HUDEP-2 (cell line): ENCODE measurements at regions not wholly inside any gene's neighbourhood (a gene's known extent, or its start where the extent isn't known, plus 50 kb on each side); places are given as distances from the start of the nearest gene placed in this dataset.

ENCODE experiments used
- DNase-seq, 76 experiments: peaks; one replicate each; lab custom pipeline; 2025; ENCODE audit not compliant: unreplicated experiment in 76 of 76; lab: John Stamatoyannopoulos, UW

DNA sequence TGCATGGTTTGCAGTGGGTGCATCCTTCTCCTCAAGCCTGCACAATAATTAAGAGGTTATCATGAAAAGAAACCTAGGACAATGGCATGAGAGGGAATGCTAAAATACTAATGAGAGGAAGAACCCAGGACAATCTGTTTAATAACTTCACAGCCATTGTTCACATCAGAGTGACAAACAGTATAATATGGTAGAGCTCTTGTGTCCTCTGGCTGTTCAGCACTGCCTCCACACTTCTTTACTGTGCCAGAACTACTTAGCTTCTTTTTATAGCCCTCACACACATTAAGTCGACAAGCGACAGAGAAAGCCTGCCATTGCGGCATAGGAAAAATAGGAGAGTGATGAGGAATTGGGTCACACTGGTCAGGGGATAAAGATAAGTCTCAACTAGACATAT is 65.0 kb upstream of the MEIS2 start:
- no peak for DNase-seq

DNA sequence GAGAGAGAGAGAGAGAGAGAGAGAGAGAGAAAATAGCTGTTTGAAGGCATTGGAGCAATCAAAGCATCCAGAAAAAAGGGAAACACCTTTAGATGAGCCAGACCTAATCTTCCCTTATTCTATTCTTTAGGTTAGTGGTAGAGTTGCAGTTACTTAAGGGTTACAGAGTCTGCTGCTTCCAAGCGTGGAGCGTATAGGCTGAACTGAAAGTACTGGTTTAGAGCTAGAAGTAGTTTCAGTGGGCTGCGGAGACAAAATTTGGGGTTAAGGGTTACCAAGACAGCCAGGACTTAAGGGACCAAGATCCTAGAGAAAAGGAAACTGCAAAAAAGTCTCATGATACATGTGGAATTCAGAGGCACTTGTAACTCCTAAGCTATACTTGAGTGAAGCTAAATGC is 66.1 kb upstream of the MEIS2 start:
- no peak for DNase-seq

- DNase-seq: no peak
These were observed 81.0 kb upstream of the MEIS2 start for GRCh38 chr15:37181339-37181738.

DNA sequence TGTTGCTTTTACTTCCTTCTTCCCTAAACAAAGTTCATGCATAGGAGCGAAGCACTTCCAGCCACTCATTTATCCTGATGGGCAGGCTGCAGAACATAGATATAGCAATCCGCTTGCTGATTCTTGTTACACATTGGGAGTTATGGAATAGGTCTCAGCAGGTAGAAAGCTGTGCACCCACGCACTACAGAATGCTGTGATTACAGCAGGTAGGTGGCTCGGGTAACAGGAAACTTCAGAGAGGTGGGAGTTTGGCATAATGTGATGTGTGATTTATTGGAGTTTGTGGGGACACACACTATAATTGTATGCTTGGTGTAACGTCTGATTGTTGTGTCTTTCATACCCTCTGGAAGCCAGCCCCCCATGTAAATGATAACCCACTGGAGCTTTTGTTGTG is 99.2 kb upstream of the MEIS2 start:
- no peak for DNase-seq

DNA sequence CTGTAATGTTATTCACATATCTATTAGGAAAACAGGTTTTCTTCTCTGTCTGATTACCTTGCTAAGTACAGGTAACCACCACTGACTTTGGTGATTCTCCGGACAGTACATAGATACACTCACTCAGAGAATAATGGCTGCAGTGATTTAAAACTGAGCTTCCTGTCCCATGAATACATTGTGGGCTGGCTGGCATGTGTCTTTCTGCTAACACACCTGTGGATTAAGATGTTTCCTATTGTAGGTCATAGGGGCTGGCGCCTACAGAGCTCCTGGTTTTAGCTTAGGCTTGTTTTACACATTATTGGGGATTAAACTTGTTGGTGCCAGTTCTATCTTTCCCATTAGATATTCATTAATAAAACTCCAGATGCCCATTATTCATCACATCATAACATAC is 102.7 kb upstream of the MEIS2 start:
- no peak for DNase-seq

DNA sequence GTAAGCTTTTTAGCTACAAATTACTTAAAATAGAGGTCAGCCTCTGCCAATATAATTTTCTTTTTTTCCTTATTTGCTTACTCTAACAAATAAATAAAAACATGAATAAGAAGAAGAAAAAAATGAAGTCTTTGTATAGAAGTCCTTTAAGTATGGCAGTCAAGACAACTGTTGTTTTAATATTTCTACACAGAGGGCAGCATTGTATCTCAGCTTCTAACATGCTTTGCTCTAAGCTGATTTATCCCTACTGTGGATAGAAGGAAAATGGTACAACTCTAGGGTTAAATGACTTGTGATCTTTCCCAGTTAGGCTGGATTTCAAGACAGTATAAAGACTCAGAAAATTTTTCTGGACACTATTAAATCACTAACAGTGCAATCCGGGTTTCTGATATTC is 104.3 kb upstream of the MEIS2 start:
- no peak for DNase-seq

DNA sequence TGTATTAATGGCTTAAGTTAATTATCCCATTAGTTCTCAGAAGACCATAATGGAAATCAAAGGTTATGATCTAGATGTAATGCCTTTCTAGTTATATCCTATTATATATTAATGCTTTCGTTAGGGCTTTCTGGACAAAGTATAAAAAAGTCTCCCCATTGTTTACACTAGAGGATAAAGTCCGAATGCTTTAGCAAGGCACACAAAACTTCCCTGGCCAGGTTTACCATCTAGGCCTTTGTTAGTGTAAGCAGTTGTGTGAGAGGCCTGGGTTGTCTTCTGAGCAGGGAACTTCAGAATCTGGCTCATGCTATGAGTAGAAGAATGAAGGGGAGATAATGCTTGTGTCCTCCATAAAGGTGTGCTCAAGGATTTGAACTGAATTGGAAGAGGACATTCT is 106.3 kb upstream of the MEIS2 start:
- DNase-seq: no peak

DNA sequence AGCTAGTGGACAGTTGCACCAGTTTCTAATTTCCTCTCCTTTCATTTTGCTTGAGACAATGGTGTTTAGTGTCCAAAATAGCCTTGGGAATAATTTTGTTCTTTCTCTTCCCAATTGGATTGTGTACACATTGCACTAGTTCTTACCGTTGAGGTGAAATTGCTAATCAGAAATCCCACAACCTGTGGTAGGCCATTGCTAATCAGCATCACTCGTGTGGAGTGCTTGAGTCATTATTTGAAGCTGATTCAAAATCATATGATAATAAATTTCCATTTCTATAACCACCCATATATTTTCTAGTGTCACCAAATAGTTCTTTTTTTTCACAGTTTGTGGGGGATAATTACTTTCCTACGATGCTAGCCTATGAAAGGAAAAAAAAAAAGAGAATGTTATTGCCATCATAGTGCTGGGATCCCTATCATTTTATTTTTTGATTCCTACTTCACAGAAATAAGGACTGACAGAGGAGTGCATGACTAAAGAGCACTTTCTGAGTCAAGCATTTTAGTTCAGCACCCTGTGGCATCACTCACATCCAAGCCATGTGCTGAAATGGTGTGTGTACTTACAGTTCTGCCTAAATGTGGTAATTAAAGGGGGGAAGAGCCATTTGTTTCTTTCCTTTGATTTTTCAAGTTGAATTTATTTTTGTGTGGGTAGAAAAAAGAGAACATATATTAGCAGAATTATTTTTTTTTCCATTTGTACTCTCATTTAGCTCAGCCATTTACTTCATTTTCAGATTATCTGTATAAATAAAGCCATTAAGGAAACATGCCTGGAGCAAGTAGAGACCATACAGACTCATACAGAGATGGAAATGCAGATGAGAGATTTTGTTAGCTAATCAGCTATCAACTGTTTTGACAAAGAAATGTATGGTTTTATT is 108.0 kb upstream of the MEIS2 start:
- DNase-seq: no peak

GRCh38 chr15:37209041-37209363 is 108.7 kb upstream of the MEIS2 start:
- no peak for DNase-seq

GRCh38 chr15:37217567-37217966 is 117.2 kb upstream of the MEIS2 start:
- no peak for DNase-seq

- DNase-seq: no peak
These were observed 118.1 kb upstream of the MEIS2 start for GRCh38 chr15:37218351-37218916.

- DNase-seq: no peak
These were observed 118.9 kb upstream of the MEIS2 start for GRCh38 chr15:37219211-37219701.

- DNase-seq: no peak
These were observed 120.8 kb upstream of the MEIS2 start for GRCh38 chr15:37220949-37221670.

- no peak for DNase-seq
These were observed 121.4 kb upstream of the MEIS2 start for GRCh38 chr15:37221671-37222145.

GRCh38 chr15:37223089-37223488 is 122.7 kb upstream of the MEIS2 start:
- no peak for DNase-seq

DNA sequence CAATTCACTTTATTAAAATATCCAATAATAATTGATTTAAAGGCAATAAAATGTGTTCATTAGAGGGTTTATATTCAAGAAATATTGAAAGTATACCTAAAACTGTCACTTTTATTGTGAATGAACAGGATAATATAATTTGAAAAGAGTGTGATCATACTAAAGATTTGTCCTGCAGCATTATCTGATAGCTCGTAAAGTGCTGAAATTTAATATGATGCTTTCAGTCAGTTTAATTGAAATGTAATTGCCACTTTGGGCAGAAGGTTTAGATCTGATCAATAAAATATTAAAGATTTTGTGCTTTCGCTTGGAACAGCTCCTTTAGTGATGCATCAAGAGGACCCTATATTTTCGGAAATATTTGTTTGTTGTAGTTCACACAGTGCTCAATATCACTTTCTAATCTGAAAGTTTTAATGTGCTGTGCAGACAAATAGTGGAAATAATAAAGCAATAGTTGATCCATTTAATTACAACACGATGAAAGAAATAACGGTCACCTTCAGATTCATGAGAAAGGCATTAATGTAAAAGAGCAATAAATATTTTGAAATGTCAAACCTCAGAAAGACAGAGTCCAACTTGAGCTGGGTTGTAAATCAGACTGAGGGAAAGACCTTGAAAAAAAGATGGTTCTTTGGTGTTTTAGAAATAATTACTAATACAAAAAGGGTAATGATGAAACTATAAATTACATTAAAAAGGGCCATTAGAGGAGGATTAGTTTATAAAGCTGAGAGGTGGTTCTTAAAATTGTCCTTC is 129.7 kb upstream of the MEIS2 start:
- no peak for DNase-seq

GRCh38 chr15:37245358-37245757 is 145.0 kb upstream of the MEIS2 start:
- no peak for DNase-seq

GRCh38 chr15:37246065-37246464 is 145.7 kb upstream of the MEIS2 start:
- DNase-seq: no peak

GRCh38 chr15:37246856-37247255 is 146.5 kb upstream of the MEIS2 start:
- no peak for DNase-seq

DNA sequence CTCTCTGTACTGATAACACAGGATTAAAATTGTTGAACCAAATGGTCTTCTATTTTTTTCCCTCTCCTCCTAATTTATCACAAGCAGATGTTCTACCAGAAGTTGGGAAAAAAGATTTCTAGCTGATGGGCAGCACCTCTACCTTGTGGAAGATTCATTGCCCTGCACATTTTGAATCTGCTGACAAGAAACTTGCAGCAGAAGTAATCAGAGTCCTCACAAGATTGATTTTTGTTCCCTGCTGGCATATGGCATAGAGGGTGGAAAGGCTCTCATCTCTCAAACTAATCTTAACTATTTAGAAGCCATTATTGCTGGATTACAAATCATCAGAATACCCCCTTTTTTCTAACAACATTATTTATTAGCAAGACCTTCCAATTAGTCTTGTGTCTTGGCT is 148.9 kb upstream of the MEIS2 start:
- DNase-seq: no peak

DNA sequence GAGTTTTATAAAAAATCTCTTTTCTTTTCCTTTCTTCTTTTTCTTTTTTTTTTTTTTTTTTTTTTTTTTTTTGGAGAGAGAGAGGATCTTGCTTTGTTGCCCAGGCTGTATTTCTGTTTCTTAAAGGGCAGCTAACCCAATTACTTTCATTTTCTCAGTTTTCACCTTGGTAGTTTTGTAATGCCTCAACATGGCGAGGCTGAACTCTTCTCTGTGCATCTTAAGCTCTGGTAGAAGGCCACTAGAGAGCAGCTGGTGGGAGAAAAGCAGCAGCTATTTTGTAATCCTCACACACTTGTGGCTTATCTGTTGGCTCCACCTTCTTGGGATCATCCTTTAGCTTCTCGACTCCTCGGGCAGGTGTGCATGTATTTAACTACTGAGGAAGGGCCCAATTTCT is 152.2 kb upstream of the MEIS2 start:
- no peak for DNase-seq
